HG03354 (cell line): ENCODE measurements at regions not wholly inside any gene's neighbourhood (a gene's known extent, or its start where the extent isn't known, plus 50 kb on each side); places are given as distances from the start of the nearest gene placed in this dataset.
"Not testable (repeated sequence)": the region's sequence is repeated elsewhere in the genome, so short reads cannot be mapped to it uniquely, and the experiment has no call there.

ENCODE experiments used
- ATAC-seq: cut with Tn5 transposase; IDR thresholded peaks from one replicate; pipeline ENCODE4 v1.9.1; 2021; ENCODE audit warnings: mild to moderate bottlenecking; ENCODE audit not compliant: unreplicated experiment, poor library complexity, severe bottlenecking

DNA sequence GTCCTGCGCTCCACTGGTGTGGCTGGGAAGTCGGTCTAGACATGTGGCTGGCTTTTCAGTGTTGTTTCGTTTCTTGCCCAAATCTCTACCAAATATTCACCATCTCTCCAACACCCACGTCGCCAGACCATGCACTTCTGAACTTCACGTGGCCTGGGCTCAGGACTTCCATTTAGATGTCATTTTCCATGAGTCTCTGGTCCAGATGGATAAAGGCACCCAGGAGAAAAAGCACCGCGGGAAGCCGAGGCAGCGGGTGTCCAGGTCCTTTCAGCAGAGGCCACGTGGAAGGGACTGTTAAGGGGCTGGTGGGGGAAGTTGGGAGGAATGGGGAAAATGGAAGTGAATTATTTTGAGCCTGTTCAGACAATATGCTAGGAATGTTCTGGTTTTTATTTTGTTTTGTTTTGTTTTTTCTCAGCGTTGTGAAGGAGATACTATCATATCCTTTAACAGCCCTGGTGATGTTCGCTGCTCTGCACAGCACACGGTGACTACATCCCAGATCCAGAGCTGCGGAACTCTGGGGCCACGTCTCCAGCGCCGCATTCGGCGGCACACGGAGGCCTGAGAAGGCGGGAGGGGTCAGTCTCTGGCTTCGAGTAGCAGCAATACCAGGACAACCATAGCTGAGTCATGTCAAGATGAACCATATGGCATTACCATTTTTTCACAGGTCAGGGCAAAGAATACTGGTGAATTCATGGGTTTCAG, 230.3 kb downstream of the THBS2 start:
- no peak for ATAC-seq

DNA sequence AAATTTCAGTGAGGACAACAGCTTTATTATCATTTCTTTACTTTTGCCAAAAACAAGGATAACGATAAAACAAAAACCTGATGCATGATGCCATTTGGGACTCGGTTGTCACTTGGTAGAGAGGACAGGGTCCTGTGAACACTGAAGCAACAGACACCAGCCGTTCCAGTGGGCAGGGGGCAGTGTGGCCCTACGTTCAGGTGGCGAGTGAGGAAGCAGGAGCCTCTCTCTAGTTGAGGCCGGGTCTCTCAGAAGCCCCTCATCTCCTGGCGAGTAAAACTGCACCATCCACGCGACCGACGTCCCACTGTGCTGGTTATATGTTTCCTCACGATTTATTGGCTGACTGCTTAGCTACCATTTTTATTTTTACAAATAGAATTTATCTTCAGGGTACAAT, 231.6 kb downstream of the THBS2 start:
- ATAC-seq = no peak

DNA sequence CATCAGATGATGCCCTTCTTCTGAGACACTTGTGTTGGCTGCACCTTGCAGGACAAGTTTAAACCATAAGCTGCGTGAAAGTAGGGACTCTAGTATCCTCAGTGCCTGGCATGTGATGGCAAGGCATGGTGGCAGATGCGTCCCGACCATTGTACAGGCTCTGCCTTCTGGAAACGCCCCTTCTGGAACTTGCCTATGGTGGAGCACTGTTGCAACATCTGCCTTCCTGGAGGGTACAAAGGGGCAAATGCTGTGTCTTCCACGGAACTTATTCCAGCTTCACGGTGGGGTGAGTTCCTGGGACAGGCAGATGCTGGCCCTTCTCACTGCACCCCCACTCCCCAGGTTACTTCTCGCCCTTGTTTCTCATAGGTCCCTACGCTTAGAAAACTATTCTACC, 232.8 kb downstream of the THBS2 start:
- ATAC-seq = no peak

DNA sequence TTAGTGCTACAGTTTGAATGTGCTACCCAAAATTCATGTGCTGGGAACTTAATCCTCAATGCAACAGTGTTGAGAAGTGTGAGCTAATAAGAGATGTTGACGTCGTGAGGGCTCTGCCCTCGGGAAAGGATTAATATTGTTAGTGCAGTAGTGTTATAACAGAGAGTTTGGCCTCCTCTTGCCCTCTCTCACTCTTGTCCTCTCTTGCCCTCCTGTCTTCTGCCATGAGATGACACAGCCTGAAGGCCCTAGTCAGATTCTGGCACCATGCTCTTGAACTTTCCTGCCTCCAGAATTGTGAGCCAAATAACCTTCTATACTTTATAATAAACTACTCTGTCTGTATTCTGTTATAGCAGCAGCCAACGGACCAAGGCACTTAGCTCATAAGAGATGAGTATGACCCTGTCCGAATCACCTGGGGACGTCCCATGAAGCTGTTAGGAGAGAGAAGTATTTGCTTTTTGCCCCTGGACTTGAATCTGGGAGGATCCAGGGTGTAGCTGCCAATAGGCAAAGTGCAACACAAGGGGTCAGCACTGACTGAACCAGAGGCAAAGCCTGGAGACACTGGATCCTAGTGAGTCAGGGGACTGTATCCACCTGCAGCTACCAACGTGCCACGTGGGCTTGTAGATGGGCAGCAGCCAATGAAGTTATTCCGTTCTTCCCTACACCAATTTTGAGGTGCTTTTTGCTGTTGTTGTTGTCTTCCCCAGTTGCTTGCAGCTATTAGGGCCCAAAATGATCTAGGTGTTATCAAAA, 233.7 kb downstream of the THBS2 start:
- no peak for ATAC-seq

DNA sequence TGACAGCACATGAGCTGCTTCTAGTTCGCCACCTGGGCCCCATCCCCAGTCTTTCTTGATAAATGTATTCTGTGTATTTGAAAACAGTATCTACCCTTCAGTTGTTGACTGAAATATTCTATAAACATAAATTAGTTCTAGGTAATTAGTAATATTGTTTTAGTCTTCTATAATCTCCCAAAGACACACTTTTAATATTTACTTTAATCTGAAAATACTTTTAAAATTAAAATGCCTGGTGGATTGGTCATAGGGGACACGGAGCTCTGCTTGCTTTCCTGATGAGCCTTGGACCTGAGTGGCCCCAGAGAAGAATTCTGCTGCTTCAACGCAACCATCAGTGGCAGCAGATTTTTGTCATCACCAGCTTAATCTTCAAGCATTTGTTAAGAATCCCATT, 234.5 kb downstream of the THBS2 start:
- no peak for ATAC-seq

DNA sequence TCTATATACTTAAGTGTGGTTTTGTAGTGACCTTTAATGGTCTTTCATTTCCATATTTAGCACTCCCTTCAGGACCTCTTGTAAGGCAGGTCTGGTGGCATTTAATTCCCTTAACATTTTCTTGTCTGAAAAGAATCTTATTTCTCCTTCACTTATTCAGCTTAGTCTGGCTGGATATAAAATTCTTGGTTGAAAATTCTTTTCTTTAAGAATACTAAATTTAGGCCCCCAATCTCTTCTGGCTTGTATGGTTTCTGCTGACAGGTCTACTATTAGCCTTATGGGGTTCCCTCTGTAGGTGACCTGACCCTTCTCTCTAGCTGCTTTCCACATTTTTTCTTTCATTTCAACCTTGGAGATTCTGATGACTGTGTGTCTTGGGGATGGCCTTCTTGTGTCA, 236.9 kb downstream of the THBS2 start:
- no peak for ATAC-seq

DNA sequence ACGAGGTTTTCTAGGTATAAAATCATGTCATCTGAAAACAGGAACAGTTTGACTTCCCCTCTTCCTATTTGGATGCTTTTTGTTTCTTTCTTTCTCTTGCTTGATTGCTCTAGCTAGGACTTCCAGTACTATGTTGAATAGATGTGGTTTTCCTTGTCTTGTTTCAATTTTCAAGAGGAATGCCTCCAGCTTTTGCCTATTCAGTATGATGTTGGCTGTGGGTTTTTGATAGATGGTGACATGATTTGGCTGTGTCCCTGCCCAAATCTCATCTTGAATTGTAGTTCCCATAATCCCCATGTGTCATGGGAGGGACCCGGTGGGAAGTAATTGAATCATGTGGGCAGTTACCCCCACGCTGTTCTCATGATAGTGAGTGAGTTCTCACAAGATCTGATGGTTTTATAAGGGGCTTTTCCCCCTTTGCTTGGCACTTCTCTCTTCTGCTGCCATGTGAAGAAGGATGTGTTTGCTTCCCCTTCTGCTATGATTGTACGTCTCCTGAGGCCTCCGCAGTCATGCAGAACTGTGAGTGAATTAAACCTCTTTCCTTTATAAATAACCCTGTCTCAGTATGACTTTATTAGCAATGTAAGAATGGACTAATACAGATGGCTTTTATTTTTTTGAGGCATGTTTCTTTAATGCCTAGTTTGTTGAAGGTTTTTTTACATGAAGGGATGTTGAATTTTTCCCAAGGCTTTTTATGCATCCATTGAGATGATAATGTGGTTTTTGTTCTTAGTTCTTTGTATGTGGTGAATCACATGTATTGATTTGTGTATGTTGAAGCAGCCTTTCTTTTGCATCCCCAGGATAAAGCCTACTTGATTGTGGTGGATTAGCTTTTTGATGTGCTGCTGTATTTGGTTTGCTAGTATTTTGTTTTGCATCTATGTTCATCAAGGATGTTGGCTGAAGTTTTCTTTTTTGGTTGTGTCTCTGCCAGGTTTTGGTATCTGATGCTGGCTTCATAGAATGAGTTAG, 239.1 kb downstream of the THBS2 start:
- no peak for ATAC-seq

DNA sequence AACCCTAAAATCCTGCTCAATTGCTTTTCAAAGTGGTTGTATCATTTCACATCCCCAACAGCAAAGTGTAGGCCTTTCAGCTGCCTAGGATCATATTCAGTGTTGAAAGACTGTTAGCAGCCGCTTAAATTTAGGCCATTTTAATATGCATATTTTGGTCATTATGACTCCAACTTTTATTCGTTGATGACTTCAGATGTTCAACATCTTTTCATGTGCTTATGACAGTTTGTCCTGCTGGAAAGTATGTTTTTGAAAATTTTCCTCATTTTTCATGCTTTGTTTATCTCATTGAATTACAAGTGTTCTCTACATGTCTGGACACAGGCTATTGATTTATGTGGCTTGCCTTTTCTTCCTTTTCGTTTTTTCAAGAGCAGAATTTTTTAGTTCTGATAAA, 244.0 kb downstream of the THBS2 start:
- ATAC-seq = no peak

DNA sequence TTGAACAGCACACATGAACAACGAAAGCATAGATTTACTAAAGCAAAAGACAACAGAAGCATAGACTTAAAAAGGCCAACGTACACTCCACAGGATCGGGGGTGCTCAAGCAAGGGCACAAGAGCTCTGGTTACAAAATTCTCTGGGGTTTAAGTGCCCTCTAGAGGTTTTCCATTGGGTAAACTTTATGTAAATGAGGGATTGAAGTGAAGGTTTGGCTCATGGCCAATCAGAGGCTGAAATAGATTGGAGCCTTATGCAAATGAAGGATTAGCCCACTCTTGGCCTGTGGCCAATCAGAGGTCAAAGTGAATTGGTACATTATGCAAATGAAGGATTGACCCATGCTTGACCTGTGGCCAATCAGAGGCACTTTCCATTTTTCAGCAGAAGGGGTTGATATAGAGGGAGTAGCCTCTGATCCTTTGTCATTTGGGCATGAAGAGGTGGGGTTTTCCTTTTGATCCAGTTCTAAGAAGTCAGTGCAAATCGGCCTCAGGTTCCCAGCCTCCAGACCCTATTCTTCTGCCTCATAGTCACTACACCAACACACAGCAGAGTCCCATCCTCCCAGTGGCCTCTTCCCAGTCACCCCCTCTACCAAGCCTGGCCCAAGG, 244.9 kb downstream of the THBS2 start:
- ATAC-seq = no peak

DNA sequence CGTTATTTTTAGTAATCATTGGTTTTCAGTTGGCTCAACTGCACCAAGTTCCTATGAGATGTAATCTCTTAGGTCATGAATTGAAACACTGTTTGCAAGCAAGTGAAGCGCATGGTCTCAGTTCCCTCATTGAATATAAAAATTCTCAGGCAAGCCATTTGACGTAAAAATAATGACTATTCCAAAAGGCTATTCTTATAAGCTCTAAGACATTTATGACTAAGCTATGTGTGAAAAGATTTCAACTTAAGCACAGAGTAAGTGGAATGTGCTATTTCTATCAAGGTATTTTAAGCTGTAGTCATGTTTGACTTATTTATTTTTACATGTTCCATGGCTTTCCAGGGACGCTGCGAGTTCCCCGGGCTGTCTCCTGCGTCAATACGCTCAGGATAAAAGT, 248.5 kb downstream of the THBS2 start:
- no peak for ATAC-seq

DNA sequence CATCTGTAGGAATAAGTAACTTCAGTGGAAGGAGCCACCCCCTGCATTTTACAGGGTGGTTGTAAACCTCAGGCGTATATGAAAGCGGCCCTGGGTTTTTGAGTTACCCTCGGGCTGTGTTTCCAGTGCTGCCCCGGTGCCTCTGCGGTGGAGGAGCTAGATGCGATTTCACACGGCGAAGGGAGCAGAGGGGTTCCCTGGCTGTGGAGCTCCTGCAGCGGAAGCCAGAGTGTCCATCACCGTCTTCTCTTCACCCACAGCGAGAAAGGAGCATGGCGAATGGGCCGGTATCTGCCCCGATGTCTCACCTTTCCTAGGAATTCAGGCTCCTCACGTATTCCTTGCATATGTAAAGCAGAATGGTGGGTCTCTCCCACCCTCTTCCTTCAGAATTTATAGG, 253.6 kb downstream of the THBS2 start:
- no peak for ATAC-seq

DNA sequence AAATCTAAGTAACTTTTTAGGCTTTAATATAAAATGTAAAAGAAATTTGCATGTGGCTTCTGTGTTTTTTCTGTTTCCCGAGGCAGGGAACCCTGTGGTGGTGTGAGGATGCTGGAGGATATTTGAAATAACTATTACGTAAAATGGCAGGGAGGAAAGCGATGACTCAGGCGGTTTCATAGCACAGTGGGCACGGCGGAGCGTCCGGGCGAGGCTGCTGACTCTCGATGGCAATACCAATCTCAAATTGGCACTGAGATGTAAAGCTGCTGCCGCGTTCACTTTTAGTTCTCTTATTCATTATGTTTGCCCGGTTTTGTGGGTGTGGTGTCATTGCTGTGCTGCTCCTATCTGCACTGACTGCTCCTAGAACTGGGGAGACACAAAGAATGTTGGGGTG, 254.3 kb downstream of the THBS2 start:
- ATAC-seq = no peak

DNA sequence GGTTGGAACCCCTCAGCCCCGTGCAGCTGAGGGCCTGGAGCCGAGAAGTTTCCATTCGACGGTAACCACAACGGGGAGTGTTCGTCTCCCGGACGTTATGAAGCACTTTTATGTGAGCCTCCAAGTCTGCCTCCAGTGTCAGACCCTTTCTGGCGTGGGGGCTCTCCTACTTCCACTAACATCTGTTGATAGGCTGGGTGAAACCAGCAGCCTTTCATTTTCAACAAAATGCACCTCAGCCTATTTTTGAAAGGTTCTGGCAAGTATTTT, 257.4 kb downstream of the THBS2 start:
- no peak for ATAC-seq

DNA sequence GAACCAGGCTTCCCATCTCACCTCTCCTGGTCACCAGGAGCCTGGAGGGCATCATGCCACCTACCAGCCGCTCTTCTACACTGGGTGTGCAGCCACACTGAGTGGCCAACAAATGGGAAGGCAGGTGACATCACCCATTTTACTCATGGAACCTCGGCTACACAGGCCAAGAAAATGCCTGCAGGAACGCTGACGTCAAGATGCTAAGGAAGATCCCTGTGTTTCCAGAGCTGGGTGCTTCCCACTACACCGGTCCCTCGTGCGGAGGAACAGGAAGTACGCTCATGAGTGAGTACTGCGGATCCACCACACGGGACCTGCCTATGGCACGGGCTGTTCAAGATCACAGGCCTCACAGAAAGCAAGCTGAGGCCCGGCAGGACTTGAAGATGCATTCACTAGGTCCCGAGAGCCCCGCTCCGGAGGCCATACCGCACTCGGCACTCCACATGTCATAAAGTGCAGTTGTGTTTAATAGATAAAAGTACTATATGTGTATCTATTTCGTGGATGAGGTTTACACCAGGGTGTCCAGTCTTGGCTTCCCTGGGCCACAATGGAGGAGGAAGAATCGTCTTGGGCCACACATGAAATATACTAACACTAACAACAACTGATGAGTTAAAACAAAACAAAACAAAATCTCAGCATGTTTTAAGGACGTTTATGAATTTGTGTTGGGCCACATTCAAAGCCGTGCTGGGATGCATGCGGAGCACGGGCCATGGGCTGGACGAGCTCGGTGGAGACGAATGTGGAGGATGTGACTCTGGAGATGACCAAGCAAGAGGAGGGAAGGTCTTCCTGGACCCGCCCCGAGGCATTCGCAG, 257.9 kb downstream of the THBS2 start:
- ATAC-seq = no peak

DNA sequence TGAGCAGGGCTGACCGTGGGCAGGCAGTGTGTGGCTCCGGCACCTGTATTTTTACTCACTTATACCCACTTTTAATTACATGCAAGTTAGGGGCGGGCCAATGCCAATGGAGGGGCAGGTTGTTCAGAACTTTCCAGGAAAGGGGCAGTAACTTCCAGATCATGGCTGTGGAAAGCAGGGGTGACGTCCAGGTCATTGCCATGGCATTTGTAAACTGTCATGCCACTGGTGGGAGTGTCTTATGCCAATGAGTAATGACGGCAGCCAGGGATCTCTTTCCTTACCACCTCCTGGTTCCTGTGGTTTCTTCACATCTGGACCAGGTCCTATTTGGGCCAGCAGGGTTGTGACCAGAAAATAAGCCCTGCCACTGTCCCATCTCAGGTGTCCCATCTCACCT, 258.7 kb downstream of the THBS2 start:
- ATAC-seq = no peak

DNA sequence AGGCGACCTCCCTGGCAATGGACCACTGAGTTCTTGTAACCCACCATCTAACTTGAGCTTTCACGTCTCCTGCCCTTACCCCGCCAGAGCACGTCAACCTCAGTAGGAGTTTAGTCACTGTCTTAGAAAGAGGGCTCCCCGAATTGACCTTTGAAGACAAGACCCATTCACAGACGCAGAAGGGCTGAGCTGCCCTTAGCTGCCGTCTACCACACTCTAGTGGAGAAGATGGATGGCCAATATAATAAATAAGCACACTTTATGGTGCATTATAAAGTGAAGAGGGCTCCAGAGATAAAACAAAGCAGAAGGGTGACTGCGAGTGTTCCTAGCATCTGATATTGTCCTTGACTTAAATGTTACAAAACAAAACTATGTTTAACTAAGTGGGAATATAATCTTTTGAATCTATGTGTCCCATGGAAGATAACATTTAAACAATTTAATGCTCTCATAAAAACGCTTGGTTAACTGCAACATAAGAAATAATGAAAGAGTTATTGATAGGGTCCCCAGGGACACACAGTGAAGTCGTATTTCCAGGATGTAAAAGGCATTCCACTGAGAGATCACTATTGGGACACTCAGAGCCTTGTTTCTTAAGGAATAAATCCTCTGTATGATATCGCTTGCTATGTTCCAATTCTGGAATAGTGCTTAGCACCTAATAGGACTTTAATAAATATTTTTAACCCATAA, 261.1 kb downstream of the THBS2 start:
- no peak for ATAC-seq

DNA sequence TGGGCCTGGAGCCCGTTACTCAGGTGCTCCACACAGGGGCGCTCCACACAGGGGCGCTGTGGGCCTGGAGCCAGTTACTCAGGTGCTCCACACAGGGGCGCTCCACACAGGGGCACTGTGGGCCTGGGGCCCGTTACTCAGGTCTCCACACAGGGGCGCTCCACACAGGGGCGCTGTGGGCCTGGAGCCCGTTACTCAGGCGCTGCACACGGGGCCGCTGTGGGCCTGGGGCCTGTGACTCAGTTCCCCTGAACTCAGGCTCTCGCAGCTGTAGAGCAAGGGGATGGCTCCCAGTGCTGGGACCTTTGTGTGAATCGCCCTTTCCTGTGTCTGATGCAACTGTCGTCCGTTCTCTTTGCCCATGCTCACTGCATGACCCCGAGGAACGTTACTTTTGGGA, 262.0 kb downstream of the THBS2 start:
- ATAC-seq = not testable (repeated sequence)

DNA sequence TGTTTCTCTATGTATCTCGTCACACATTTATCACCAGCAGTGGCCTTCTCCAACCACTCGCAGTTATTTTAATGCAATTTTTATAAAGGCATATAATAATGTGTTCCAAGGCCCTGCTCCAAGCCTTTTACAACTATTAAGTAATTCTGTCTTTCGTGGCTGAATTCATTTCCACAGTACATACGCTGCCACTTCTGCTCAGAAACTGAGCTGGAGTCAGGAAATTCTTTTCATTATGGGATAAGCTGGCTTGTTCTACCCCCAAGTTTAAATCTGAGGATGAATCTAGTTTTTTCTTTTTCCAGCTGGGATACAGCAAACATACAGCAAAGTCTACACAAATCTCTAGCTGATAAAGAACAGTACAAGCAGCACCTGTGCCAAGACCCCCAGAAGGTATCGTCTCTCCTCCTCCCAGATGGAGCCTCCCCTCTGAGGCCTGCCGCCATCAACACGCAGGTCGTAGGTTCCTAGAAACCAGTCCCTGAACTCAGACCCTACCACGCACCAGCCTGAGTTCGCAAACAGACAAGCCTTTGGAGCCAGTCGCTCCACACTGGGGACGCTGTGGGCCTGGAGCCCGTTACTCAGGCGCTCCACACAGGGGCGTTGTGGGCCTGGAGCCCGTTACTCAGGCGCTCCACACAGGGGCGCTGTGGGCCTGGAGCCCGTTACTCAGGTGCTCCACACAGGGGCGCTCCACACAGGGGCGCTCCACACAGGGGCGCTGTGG, 263.5 kb downstream of the THBS2 start:
- no peak for ATAC-seq
